SH-SY5Y (cell line): ENCODE measurements at regions not wholly inside any gene's neighbourhood (a gene's known extent, or its start where the extent isn't known, plus 50 kb on each side); places are given as distances from the start of the nearest gene placed in this dataset.
A peak's percentile ranks its signal among the peaks of the same experiment; 100 is the strongest.

Experiments
- GATA2 ChIP-seq: IDR thresholded peaks from 2 replicates; pipeline ENCODE4 v1.6.1; 2011; ENCODE audit warnings: mild to moderate bottlenecking, low read depth, low read length
- GATA3 ChIP-seq: IDR thresholded peaks from 2 replicates; pipeline ENCODE4 v1.6.1; 2011; ENCODE audit warnings: low read depth, mild to moderate bottlenecking, low read length, moderate library complexity

DNA sequence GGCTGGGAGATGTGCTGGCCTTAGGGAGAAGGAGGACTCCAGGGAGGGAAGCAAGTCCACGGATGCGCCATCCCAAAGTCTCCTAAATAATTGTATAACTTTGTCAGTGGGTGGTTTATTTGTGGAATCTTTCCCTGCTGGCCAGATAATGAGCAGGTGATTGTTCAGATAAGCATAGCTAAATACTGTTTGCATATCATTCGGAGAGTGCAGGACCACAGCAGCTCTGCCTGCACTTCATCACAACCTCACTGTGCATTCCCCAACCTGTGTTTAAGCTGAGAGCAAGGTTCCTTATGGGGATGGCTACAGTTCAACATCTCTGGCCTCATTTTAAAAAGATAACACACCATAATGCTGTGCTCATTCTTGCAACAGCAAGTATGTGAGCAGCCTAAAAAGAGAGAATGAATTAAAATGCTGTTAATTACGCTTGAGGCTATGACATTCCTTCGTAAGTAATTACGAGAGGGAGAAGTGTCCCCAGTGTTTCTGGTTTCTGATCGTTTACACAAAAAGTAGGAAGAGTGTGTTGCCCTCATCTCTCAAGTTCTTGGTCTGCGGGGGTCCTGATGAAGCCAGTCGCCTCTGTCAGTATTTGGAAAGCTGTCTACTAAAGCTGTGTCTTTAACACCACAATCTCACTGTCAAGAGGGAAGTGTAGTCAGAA lies 272.0 kb upstream of the RORA start:
- TF ChIP-seq GATA3 = peak; percentile 69
- peak; percentile 84 for TF ChIP-seq GATA2

DNA sequence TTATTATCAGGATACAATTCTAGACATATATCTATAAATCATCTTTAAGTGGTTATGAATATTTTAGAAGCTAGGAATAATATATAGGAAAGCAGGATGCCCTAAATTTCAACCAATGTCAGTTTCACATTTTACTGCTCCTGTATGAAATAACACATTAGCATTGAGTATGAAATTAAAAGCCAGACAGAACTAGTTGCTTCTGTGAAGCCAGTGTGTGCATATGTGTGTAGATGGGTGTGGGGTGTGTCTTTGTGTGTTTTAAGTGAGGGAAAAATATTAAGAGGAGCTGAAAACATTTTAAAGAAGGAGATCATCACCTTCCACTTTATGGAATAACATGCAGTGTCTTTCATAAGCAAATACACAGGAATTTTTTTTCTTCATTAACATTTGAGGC lies 271.4 kb upstream of the RORA start:
- TF ChIP-seq GATA3 = no peak

DNA sequence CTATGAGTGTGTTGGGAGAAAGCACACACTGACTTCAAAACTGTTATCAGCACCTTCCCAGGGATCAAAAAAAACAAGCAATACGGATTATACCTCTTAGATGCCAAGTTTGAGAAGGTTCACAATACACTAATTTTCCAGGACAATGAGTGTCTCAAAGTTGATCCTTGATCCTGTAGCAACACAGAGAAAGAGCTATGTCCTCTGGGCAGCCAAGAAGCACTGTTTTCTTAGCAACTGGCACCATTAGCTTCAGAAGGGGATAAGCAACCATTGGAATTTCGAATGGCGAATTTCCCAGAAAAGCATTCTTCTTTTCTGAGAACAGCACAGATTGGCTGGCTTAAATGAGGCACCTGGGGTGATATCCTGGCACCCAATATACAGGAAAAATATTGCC lies 270.3 kb upstream of the RORA start:
- no peak for TF ChIP-seq GATA3
- TF ChIP-seq GATA2 = no peak

DNA sequence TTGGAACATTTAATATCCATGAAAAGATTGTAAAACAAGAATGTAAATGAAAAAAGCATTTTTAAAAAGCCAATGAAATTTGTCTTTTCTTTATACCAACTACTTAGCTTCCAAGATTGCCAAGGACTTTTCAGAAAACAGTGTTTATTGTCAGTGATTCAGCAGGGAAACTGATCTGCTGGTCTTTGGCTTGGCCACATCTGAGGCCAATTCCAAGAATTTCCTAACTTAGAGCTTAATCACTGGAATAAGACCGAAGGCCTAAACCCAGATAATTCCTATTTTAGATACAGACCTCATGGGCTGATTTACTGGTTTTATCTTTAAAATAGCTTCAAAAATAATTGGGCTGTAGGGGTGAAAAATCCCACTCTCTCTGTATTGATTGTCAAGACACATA lies 260.5 kb upstream of the RORA start:
- TF ChIP-seq GATA3 (no peak), GATA2 (no peak)

DNA sequence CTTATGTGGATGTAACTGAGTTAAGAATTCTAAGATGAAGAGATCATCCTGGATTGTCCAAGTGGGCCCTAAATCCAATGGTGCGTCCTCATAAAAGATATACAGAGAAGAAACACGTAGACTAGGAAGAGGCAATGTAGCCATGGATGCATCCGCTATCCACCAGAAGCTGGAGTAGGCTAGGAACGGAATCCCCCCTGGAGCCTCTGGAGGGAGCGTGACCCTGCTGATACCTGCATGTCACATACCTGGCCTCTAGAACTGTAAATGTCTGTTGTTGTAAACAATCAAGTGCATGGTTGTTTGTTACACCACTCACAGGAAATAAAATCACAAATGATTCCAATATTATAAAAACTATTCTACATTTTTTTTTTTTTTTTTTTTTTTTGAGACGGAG lies 254.5 kb upstream of the RORA start:
- TF ChIP-seq GATA2 (no peak), GATA3 (no peak)

DNA sequence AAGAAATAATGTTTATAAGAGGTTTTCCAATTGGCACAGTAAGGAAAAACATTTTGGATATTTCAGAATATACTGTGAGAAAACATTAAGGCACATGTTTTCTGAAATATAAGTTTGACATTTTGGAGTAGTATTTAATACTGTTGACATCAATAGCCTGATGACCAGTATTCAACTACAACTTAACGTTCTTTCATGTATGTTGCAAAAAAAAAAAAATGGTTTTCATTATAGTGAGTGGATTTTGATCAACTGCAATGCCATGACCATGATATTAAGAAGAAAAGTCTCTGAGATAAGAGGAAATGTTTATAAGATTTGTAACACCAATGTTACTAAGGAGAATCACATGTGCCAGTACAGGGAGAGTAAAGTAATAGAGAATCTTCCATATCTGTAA lies 252.8 kb upstream of the RORA start:
- no peak for TF ChIP-seq GATA3
- TF ChIP-seq GATA2 = no peak

DNA sequence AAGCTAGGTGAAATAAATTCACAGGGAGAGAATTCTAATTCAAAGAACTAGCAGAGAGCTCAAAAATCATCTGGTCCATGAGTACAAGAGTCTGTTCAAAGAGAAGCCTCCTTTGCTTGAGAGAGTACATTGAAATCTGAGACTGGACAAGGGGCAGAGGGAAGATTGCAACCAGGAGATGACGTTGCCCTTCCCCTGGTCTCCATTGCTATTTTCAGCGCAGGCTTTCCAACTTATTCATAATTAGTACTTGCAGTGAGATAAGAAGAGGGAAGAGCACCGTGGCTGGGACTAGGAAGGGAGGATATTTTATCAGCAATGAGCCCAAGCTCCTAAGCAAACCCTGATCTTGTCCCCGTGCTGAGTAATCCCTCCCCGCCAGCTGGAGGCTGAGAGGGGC lies 251.8 kb upstream of the RORA start:
- TF ChIP-seq GATA3 (no peak), GATA2 (no peak)

DNA sequence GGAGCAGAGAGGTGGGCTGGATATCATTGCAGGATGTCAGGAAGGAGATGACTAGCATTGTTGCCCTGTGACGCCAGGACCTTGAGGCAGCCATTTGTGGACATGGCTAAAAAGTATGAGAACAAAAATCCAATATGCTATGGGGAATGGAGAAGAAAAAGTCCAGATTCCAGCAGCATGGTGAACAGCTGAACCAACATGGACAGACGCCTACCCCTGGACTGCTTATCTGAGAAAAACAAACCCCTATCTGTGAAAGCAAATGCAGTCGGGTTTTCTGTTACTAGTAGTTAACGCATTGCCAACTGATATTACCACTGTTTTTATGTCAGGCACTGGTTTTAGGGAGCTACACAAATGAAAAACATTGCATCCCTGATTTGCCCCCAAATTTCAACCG lies 251.2 kb upstream of the RORA start:
- no peak for TF ChIP-seq GATA3
- TF ChIP-seq GATA2 = no peak

DNA sequence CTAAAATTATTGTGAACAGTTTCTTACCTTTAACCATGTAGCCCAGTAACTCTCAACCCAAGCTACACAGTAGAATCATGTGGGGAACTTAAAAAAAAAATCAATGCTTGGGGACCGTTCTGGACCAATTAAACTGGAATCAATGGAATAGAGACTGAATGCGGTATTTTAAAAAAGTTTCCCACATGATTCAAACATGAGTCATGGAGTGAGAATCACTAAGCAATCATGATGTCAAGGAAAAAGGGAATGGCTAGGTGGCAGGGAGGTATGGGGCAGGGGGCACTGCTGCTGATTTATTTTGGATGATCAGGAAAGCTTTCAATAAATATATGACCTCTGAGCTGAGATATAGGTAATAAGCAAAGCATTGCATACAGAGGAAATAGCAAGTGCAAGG lies 250.5 kb upstream of the RORA start:
- no peak for TF ChIP-seq GATA2
- no peak for TF ChIP-seq GATA3

DNA sequence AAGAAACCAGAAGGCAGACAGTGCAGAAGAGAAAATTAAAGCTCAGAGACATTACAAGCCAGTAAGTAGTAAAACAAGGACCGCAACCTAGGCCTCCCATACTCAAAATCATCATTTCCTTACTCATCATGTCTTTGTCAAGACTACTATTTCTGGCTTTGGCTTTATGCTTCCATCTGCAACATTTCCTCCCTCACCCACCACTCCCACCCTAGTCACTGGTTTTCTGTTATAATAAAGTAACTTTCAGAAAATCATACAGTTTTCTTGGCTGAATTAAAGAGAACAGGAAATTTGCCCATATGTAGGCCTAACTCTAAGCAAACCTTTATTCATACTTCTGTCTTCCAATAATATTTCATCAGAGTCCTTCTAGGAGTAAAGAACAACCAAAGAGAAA lies 247.6 kb upstream of the RORA start:
- TF ChIP-seq GATA2 (no peak), GATA3 (no peak)

DNA sequence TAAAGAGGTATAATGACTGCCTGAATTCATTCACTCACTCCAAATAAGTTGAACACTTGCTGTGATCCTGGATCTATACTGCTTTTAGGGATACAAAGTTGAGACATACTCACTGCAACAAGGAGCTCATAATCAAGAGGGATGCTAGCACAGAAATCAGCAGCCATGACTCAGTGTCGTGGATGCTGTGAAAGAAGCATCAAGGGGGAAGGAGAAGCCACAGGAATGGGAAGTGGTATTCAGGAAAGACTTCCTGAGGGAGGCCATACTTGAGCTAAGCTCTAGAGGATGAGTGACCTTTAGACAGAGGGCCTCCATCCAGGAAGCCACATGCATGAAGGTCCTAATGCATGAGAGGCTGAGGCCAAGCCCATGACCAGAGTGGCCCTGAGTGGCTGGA lies 245.7 kb upstream of the RORA start:
- no peak for TF ChIP-seq GATA2
- TF ChIP-seq GATA3 = no peak

DNA sequence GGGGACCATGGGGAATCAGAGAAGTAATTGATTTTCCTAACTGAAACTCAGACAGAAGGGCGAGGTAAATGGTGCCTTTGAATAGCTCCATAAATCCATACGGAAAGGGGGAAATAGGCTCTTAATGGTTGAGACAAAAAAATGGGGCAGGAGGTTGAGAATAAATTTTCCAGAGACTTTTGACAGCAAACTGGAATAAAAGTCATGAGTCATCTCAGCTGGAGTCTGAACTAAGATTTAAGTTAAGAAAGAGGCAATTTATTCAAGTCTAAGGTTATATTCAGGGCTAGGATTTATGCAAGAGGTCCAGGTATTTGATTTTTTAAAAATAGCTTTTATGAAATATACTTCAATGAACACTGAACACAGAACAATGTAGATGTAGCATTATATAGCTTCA lies 238.7 kb upstream of the RORA start:
- no peak for TF ChIP-seq GATA3

DNA sequence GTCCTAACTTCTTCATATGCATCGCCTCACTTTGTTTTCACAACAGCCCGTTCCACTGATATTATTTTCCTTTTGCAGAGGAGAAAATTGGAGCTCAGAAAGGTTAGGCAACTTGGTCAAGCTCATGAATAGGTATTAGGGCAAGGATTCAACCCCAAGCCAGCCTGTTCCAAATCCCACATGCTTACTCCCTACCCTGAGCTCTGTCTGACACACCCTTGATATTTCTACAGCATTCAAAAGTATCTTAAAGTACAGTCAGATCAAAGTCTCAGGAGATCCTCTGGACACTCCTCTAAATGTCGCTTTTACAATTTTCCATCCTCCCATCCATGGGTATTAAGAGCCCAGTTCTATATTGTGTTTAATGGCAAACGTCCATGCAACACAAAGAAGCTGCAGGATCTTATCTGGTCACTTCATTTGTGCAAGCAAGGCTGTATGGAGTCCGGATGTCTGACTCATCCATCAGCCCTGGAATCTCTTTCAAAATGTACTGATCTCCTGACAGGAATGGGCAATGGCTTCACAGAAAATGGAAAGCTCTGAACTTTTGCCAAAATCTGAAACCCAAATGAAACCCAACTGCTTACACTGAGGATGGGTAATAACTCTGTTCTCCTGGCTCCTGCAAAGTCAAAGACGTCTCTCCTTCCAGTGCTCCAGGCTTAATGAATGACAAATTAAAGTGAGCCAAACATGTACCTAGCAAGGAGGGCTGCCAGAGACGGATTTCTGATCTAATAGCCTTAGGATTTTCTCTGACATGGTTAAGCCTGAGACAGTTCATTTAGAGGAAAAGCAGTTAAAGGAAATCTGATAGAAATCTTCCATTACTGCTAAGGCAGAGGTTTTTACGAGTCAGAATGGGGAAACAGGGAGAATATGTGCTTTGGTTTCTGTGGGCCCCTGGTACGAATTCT lies 230.9 kb upstream of the RORA start:
- peak; percentile 85 for TF ChIP-seq GATA2
- peak; percentile 54; the same call in 1 of the 2 replicates for TF ChIP-seq GATA3

DNA sequence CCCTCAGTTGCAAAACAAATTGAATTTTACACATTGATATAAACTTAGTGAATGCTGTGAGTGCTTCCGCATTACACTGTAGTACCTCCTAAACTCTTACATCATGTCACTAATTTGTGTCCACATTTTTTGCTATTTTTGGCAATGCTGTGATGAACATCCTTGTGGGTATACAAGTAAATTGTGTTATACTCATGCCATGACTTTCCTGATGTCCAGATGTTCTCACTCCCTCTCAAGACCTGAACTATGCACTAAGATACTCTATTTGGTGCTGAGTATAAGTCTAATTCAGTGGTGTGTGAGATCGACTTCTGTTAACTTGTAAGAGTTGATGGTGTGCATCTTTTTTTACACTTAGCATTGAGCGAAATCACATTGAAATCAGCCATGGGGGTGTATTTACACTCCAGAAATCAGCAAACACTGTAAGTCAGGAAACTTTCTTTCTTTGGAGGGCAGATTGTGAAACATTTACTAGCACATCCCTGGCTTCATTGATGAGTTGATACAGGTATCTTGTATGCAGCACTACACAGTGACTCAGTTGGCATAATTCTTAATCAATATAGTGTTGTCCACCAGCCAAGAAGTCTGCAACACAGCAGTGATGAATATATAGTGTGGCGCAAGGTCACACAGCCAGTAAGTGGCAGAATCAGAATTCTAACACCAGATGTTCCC lies 228.1 kb upstream of the RORA start:
- TF ChIP-seq GATA2 = no peak
- no peak for TF ChIP-seq GATA3
